Type B pancreatic cell (in vitro differentiated cells): ENCODE measurements at regions not wholly inside any gene's neighbourhood (a gene's known extent, or its start where the extent isn't known, plus 50 kb on each side); places are given as distances from the start of the nearest gene placed in this dataset.
"Not testable (repeated sequence)": the region's sequence is repeated elsewhere in the genome, so short reads cannot be mapped to it uniquely, and the experiment has no call there.

Source experiments
- DNase-seq: peaks from one replicate; pipeline ENCODE4 v3.0.0; 2021; ENCODE audit warnings: mixed read lengths; ENCODE audit not compliant: unreplicated experiment; ENCODE audit errors: extremely low spot score
- H3K27ac Mint-ChIP-seq: 2 replicates; pipeline ENCODE4 v1.8.0; 2021; ENCODE audit warnings: mild to moderate bottlenecking, mixed read lengths
- H3K27me3 Mint-ChIP-seq: 2 replicates; pipeline ENCODE4 v1.8.0; 2021; ENCODE audit warnings: mixed read lengths
- H3K36me3 Mint-ChIP-seq: 2 replicates; pipeline ENCODE4 v1.8.0; 2021; ENCODE audit warnings: mixed read lengths
- H3K4me1 Mint-ChIP-seq: one replicate; pipeline ENCODE4 v1.8.0; 2021; ENCODE audit warnings: mixed read lengths; ENCODE audit not compliant: unreplicated experiment
- H3K4me3 Mint-ChIP-seq: 2 replicates; pipeline ENCODE4 v1.8.0; 2021; ENCODE audit warnings: mild to moderate bottlenecking, mixed read lengths
- H3K9me3 Mint-ChIP-seq: 2 replicates; pipeline ENCODE4 v1.8.0; 2021; ENCODE audit warnings: mixed read lengths
- CTCF ChIP-seq: fragments of 200-600 bp; sonication (generic); conservative IDR thresholded peaks from 2 replicates; pipeline ENCODE4 v1.5.0; 2021; ENCODE audit warnings: antibody characterized with exemption, mild to moderate bottlenecking

DNA sequence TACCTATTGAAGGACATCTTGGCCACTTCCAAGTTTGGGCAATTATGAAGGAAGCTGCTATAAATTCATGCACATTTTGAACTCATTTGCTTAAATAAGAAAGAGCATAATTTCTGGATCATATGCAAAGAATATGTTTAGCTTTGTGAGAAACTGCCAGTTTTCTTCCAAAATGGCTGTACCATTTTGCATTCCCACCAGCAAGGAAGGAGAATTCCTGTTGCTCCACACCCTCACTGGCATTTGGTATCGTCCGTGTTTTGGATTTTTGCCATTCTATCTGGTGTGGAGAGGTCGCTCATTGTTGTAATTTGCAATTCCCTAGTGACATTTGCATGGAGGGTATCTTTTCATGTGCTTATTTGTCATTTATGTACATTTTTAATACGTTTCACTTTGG, 339.3 kb downstream of the DAD1 start:
- Mint-ChIP-seq H3K36me3 (no peaks in the 10 kb centered on the region), H3K9me3 (no peaks in the 10 kb centered on the region), H3K27ac (no peak overlapping the region), H3K4me3 (no peak overlapping the region), H3K4me1 (no peaks in the 10 kb centered on the region), H3K27me3 (peaks cover 3% of the 10 kb centered on the region)
- no peak for DNase-seq
- TF ChIP-seq CTCF = no peak

DNA sequence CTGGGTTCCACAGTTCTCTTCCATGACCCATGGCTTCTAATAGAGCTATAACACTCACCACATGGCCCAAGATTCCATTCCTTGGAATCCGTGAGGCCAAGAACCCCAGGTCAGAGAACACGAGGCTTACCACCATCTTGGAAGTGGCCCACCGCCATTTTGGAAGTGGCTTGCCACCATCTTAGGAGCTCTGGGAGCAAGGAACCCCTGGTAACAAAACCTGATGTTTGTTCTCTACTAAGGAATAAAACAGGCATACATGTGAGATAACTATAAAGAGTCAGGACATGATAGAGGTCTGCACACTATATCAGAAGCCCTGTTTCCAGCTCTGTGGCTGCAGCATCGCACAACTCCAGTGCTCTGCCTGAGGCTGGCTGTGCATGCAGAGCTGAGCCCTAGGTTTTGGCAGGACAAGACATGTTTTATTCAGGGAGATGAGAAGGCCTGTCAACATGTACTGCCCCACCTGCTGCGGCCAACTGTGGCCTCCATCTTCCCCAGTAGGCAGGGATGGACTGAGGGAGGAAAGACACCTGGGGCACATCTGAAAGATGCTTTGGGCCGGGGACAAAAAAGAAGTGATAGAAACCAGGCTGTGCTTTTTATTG, 344.9 kb downstream of the DAD1 start:
- no peaks in the 10 kb centered on the region for H3K4me1 Mint-ChIP-seq
- TF ChIP-seq CTCF = no peak
- no peak overlapping the region for H3K27ac Mint-ChIP-seq
- H3K9me3 Mint-ChIP-seq = no peaks in the 10 kb centered on the region
- no peak overlapping the region for H3K4me3 Mint-ChIP-seq
- DNase-seq = no peak
- H3K27me3 Mint-ChIP-seq = no peaks in the 10 kb centered on the region
- H3K36me3 Mint-ChIP-seq = no peaks in the 10 kb centered on the region

GRCh38 chr14:22238320-22238719, 350.7 kb downstream of the DAD1 start:
- H3K9me3 Mint-ChIP-seq, H3K27ac Mint-ChIP-seq, H3K4me3 Mint-ChIP-seq: not testable (repeated sequence)

GRCh38 chr14:22233377-22233776, 355.6 kb downstream of the DAD1 start:
- Mint-ChIP-seq H3K9me3 (peaks cover 4% of the 10 kb centered on the region), H3K27me3 (no peaks in the 10 kb centered on the region), H3K36me3 (no peaks in the 10 kb centered on the region), H3K4me3 (no peak overlapping the region), H3K4me1 (no peaks in the 10 kb centered on the region), H3K27ac (no peak overlapping the region)
- no peak for DNase-seq
- no peak for TF ChIP-seq CTCF

More at GRCh38 chr14:22238320-22238719, 350.7 kb downstream of the DAD1 start:
- H3K27me3 Mint-ChIP-seq, H3K36me3 Mint-ChIP-seq, DNase-seq, H3K4me1 Mint-ChIP-seq: not testable (repeated sequence)

DNA sequence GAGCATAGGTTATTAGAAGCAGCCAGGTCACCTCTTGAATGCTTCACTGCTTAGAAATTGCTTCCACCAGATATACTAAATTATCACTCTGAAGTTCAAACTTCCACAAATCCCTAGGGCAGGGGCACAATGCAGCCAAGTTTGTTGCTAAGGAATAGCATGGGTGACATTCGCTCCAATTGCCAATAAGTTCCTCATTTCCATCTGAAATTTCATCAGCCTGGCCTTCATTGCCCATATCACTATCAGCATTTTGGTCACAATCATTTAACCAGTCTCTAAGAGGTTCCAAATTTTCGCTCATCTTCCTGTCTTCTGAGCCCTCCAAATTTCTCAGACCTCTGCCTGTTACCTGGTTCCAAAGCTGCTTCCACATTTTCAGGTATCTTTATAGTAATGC, 356.1 kb downstream of the DAD1 start:
- DNase-seq = no peak
- no peak for TF ChIP-seq CTCF
- Mint-ChIP-seq H3K27me3 (no peaks in the 10 kb centered on the region), H3K9me3 (peaks cover 4% of the 10 kb centered on the region), H3K27ac (no peak overlapping the region), H3K4me1 (no peaks in the 10 kb centered on the region), H3K36me3 (no peaks in the 10 kb centered on the region), H3K4me3 (no peak overlapping the region)

DNA sequence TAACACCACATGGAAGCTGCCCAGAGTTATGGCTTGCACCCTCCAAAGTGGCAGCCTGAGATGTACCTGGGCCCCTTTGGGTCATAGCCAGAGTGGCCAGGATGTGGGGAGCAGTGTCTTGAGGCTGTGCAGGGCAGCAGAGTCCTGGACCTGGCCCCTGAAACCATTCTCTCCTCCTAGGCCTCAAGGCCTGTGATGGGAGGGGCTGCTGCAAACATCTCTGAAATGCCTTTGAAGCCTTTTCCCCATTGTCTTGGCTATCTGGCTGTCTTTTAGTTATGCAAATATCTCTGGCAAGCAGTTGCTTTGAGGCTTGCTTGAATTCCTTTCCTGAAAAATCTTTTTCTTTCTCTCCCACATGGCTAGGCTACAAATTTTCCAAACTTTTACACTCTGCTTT, 356.5 kb downstream of the DAD1 start:
- Mint-ChIP-seq H3K4me3 (no peak overlapping the region), H3K36me3 (no peaks in the 10 kb centered on the region), H3K27ac (no peak overlapping the region), H3K4me1 (no peaks in the 10 kb centered on the region), H3K9me3 (peaks cover 4% of the 10 kb centered on the region), H3K27me3 (no peaks in the 10 kb centered on the region)
- no peak for TF ChIP-seq CTCF
- no peak for DNase-seq
